ENCODE measurements at regions not wholly inside any gene's neighbourhood (a gene's known extent, or its start where the extent isn't known, plus 50 kb on each side); places are given as distances from the start of the nearest gene placed in this dataset.
"Not testable (repeated sequence)": the region's sequence is repeated elsewhere in the genome, so short reads cannot be mapped to it uniquely, and the experiment has no call there.

GRCh38 chr3:3309887-3310286 lies 130.4 kb upstream of the CRBN start:
- FAIRE-seq = no peak

GRCh38 chr3:3308809-3309208 lies 129.3 kb upstream of the CRBN start:
- no peak for FAIRE-seq

- no peak for FAIRE-seq
Observed at GRCh38 chr3:3307491-3307890, 128.0 kb upstream of the CRBN start.

- no peak for FAIRE-seq
Observed at GRCh38 chr3:3305841-3306240, 126.3 kb upstream of the CRBN start.

GRCh38 chr3:3305084-3305483 lies 125.6 kb upstream of the CRBN start:
- no peak for FAIRE-seq

GRCh38 chr3:3303636-3304035 lies 124.1 kb upstream of the CRBN start:
- FAIRE-seq = no peak

GRCh38 chr3:3302964-3303363 lies 123.5 kb upstream of the CRBN start:
- FAIRE-seq = no peak

- no peak for FAIRE-seq
Observed at GRCh38 chr3:3301476-3301875, 122.0 kb upstream of the CRBN start.

- FAIRE-seq = no peak
Observed at GRCh38 chr3:3296979-3297381, 117.5 kb upstream of the CRBN start.

- FAIRE-seq = no peak
Observed at GRCh38 chr3:3295586-3295985, 116.1 kb upstream of the CRBN start.

- FAIRE-seq = not testable (repeated sequence)
Observed at GRCh38 chr3:3291756-3292283, 112.3 kb upstream of the CRBN start.

GRCh38 chr3:3288255-3288654 lies 108.8 kb upstream of the CRBN start:
- FAIRE-seq = no peak

- FAIRE-seq = no peak
Observed at GRCh38 chr3:3286014-3286413, 106.5 kb upstream of the CRBN start.

- FAIRE-seq = no peak
Observed at GRCh38 chr3:3281024-3281423, 101.5 kb upstream of the CRBN start.

GRCh38 chr3:3280396-3280795 lies 100.9 kb upstream of the CRBN start:
- FAIRE-seq = no peak

GRCh38 chr3:3278073-3278472 lies 98.6 kb upstream of the CRBN start:
- no peak for FAIRE-seq

GRCh38 chr3:3276630-3277029 lies 97.1 kb upstream of the CRBN start:
- FAIRE-seq = no peak

GRCh38 chr3:3264796-3265195 lies 85.3 kb upstream of the CRBN start:
- no peak for FAIRE-seq

- no peak for FAIRE-seq
Observed at GRCh38 chr3:3260870-3261269, 81.4 kb upstream of the CRBN start.

- FAIRE-seq = no peak
Observed at GRCh38 chr3:3259181-3259580, 79.7 kb upstream of the CRBN start.

- no peak for FAIRE-seq
Observed at GRCh38 chr3:3258281-3258680, 78.8 kb upstream of the CRBN start.

GRCh38 chr3:3241596-3241995 lies 62.1 kb upstream of the CRBN start:
- FAIRE-seq = no peak

GRCh38 chr3:3240986-3241385 lies 61.5 kb upstream of the CRBN start:
- no peak for FAIRE-seq

- no peak for FAIRE-seq
Observed at GRCh38 chr3:3237979-3238378, 58.5 kb upstream of the CRBN start.

GRCh38 chr3:3232251-3232650 lies 52.8 kb upstream of the CRBN start:
- FAIRE-seq = no peak
